Mesodermal cell (in vitro differentiated cells): ENCODE measurements at regions not wholly inside any gene's neighbourhood (a gene's known extent, or its start where the extent isn't known, plus 50 kb on each side); places are given as distances from the start of the nearest gene placed in this dataset.

Experiments
- H3K27ac ChIP-seq: 2 replicates; pipeline ENCODE4 v1.7.0; 2013; ENCODE audit warnings: mild to moderate bottlenecking, low read depth, low read length, moderate library complexity; ENCODE audit not compliant: severe bottlenecking
- H3K36me3 ChIP-seq: 2 replicates; pipeline ENCODE4 v1.7.1; 2013; ENCODE audit warnings: mild to moderate bottlenecking, low read length, moderate library complexity; ENCODE audit not compliant: control insufficient read depth, insufficient read depth
- H3K4me1 ChIP-seq: one replicate; pipeline ENCODE4 v1.7.1; 2013; ENCODE audit warnings: mild to moderate bottlenecking, low read length; ENCODE audit not compliant: insufficient read depth, control insufficient read depth, poor library complexity, severe bottlenecking
- H3K4me3 ChIP-seq: 2 replicates; pipeline ENCODE4 v1.7.0; 2013; ENCODE audit warnings: low read length, control low read depth, mild to moderate bottlenecking; ENCODE audit not compliant: insufficient read depth, poor library complexity, severe bottlenecking; ENCODE audit errors: extremely low read depth
- H3K9me3 ChIP-seq: 2 replicates; pipeline ENCODE4 v1.7.1; 2013; ENCODE audit warnings: mild to moderate bottlenecking, low read length, moderate library complexity; ENCODE audit not compliant: control insufficient read depth
- WGBS, 2 experiments: methylation state at CpG; one replicate each; pipeline ENCODE4 v1.1.5; 2013; ENCODE audit warnings: missing lambda C conversion rate in 2 of 2; ENCODE audit not compliant: insufficient coverage in 2 of 2; 5-methylcytosine and 5-hydroxymethylcytosine counted together

GRCh38 chr5:163825661-163826060 lies 320.2 kb downstream of the MAT2B start:
- no CpG with 5 or more reads among the region's 1 CpG for WGBS, 2 experiments
- Histone ChIP-seq H3K27ac (no peak overlapping the region), H3K36me3 (no peaks in the 10 kb centered on the region), H3K4me3 (no peak overlapping the region), H3K9me3 (no peaks in the 10 kb centered on the region), H3K4me1 (no peaks in the 10 kb centered on the region)

- Histone ChIP-seq H3K4me3 (no peak overlapping the region), H3K27ac (no peak overlapping the region), H3K36me3 (no peaks in the 10 kb centered on the region), H3K4me1 (no peaks in the 10 kb centered on the region), H3K9me3 (no peaks in the 10 kb centered on the region)
- no CpG with 5 or more reads among the region's 3 CpGs for WGBS, 2 experiments
These were observed 320.8 kb downstream of the MAT2B start for GRCh38 chr5:163826201-163826600.

- Histone ChIP-seq H3K9me3 (no peaks in the 10 kb centered on the region), H3K27ac (no peak overlapping the region), H3K36me3 (no peaks in the 10 kb centered on the region), H3K4me1 (no peaks in the 10 kb centered on the region), H3K4me3 (no peak overlapping the region)
- WGBS, 2 experiments = 65% methylated on average over 2 of the region's 4 CpGs; no CpG with 5 or more reads in 1 of the 2 experiments
These were observed 326.7 kb downstream of the MAT2B start for GRCh38 chr5:163832155-163832554.

- Histone ChIP-seq H3K36me3 (no peaks in the 10 kb centered on the region), H3K27ac (no peak overlapping the region), H3K4me3 (no peak overlapping the region), H3K4me1 (no peaks in the 10 kb centered on the region), H3K9me3 (no peaks in the 10 kb centered on the region)
- WGBS, 2 experiments = 89% methylated on average over 1 of the region's 1 CpG; no CpG with 5 or more reads in 1 of the 2 experiments
These were observed 333.3 kb downstream of the MAT2B start for GRCh38 chr5:163838738-163839137.

- Histone ChIP-seq H3K9me3 (no peaks in the 10 kb centered on the region), H3K27ac (no peak overlapping the region), H3K4me1 (no peaks in the 10 kb centered on the region), H3K36me3 (no peaks in the 10 kb centered on the region), H3K4me3 (no peak overlapping the region)
- WGBS, 2 experiments = 83% methylated on average over 1 of the region's 1 CpG; no CpG with 5 or more reads in 1 of the 2 experiments
These were observed 341.1 kb downstream of the MAT2B start for GRCh38 chr5:163846512-163846911.

GRCh38 chr5:163855754-163856153 lies 350.3 kb downstream of the MAT2B start:
- Histone ChIP-seq H3K9me3 (peaks cover 5% of the 10 kb centered on the region), H3K27ac (no peak overlapping the region), H3K4me1 (no peaks in the 10 kb centered on the region), H3K4me3 (no peak overlapping the region), H3K36me3 (no peaks in the 10 kb centered on the region)
- WGBS, 2 experiments = no CpG with 5 or more reads among the region's 1 CpG

GRCh38 chr5:163861670-163862069 lies 356.3 kb downstream of the MAT2B start:
- Histone ChIP-seq H3K9me3 (no peaks in the 10 kb centered on the region), H3K27ac (no peak overlapping the region), H3K36me3 (no peaks in the 10 kb centered on the region), H3K4me3 (no peak overlapping the region), H3K4me1 (no peaks in the 10 kb centered on the region)
- 40 to 100% methylated on average over 1 of the region's 3 CpGs for WGBS, 2 experiments

GRCh38 chr5:163867324-163867723 lies 361.9 kb downstream of the MAT2B start:
- Histone ChIP-seq H3K9me3 (no peaks in the 10 kb centered on the region), H3K36me3 (no peaks in the 10 kb centered on the region), H3K4me1 (peaks cover 4% of the 10 kb centered on the region), H3K4me3 (no peak overlapping the region), H3K27ac (no peak overlapping the region)
- WGBS, 2 experiments = no CpG with 5 or more reads among the region's 2 CpGs

- Histone ChIP-seq H3K4me3 (no peak overlapping the region), H3K4me1 (peaks cover 4% of the 10 kb centered on the region), H3K27ac (no peak overlapping the region), H3K36me3 (no peaks in the 10 kb centered on the region), H3K9me3 (no peaks in the 10 kb centered on the region)
- WGBS, 2 experiments = no CpG with 5 or more reads among the region's 3 CpGs
These were observed 362.3 kb downstream of the MAT2B start for GRCh38 chr5:163867738-163868137.

- WGBS, 2 experiments = 83 to 100% methylated on average over 1 to 3 of the region's 6 CpGs
- Histone ChIP-seq H3K27ac (no peak overlapping the region), H3K4me1 (peaks cover 4% of the 10 kb centered on the region), H3K4me3 (no peak overlapping the region), H3K9me3 (no peaks in the 10 kb centered on the region), H3K36me3 (no peaks in the 10 kb centered on the region)
These were observed 364.2 kb downstream of the MAT2B start for GRCh38 chr5:163869581-163869980.

GRCh38 chr5:163870441-163870840 lies 365.0 kb downstream of the MAT2B start:
- no peak overlapping the region for H3K27ac ChIP-seq
- H3K36me3 ChIP-seq = no peaks in the 10 kb centered on the region
- H3K4me3 ChIP-seq = no peak overlapping the region
- 57% methylated on average over 1 of the region's 2 CpGs; no CpG with 5 or more reads in 1 of the 2 experiments for WGBS, 2 experiments
- H3K4me1 ChIP-seq = peaks cover 4% of the 10 kb centered on the region
- no peaks in the 10 kb centered on the region for H3K9me3 ChIP-seq
